HT1080 (cell line): ENCODE measurements at regions not wholly inside any gene's neighbourhood (a gene's known extent, or its start where the extent isn't known, plus 50 kb on each side); places are given as distances from the start of the nearest gene placed in this dataset.
A peak's percentile ranks its signal among the peaks of the same experiment; 100 is the strongest.
"Not testable (repeated sequence)": the region's sequence is repeated elsewhere in the genome, so short reads cannot be mapped to it uniquely, and the experiment has no call there.

Experiments used
- DNase-seq: peaks from one replicate; pipeline ENCODE4 v3.0.0-alpha.2; 2015; ENCODE audit warnings: low read depth

DNA sequence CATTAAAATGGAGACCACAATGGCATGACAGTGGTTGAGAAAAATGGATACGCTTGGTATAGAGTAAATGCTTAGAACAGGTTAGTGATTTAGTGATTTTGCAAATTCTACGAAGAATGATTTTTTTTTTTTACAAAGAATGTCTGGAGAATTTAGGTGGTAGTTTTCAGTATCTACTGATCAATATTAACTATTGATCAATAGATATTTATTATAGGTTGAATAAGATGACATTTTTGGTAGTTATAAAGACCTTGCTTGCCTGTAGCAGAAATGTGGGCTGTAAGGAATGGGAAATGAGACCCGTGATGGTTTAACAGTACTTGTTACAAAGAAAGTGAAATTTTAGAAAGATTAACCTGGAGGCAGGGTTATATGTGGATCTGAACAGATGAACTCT lies 137.5 kb downstream of the NR2F2 start:
- no peak for DNase-seq

DNA sequence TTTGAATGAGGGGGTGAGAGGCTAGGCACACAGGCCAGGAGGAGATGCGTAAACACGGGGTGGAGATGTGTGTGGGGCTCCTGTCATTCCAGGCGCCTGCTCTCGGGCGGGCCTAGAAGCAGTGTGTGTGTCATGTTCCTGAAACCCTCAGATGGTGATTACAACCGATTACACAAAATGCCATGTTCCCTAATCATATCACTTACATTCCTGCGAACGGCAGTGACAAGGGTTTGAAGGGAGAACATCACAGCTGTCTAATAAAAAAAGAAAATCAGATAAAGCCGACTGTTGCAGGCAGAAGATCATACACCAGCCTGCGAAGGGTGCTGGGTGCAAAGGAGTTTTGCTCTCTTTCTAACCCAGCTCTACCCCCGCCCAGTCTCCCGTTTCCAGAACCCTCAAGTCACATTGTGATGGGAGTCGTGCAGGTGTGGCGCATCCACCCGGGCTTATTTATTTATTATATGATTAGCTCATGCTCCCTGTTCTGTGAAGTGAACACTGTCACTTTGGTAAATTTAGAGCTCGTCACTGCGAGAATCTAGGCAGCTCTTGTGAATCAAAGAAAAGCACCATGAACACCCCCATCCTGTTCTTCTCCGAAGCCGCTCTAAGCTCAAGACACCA lies 140.3 kb downstream of the NR2F2 start:
- DNase-seq: no peak

DNA sequence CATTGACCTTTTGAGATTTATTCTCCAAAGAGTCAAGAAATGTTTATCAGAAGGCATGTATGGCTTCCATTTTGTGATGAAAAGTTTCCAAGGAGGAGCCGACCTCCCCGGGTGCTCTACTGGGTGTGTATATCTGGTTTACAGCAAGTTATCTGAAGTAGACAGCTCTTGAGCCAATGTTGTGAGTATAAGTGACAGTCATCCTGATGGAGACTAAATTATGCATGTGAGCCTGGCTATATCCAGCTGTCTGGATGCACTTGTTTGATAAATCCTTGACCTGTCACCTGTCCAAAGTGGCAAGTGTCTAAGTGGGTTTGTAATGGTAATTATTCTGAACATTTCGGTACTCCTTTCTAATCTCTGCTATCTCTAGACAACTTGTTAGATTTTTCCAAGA lies 142.2 kb downstream of the NR2F2 start:
- DNase-seq: no peak

DNA sequence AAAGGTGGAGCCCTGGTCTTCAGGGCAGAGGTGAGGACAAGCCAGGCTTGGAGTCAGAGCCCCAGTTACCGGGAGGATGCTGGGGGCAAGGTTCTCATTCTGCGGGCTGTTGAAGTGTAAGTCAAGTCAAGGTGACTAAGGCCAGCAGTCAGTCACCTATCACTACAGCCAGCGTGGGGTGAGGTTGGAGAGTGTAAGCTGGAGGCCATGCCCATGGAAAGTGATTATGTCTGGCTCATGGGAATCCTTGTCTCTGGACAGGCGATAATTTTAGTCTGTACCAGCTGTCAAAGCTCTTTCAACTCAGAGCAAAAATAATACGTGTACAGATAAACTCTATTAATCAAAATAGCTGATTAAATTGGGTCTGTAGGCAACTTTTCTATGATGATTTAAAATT lies 143.1 kb downstream of the NR2F2 start:
- DNase-seq: no peak

DNA sequence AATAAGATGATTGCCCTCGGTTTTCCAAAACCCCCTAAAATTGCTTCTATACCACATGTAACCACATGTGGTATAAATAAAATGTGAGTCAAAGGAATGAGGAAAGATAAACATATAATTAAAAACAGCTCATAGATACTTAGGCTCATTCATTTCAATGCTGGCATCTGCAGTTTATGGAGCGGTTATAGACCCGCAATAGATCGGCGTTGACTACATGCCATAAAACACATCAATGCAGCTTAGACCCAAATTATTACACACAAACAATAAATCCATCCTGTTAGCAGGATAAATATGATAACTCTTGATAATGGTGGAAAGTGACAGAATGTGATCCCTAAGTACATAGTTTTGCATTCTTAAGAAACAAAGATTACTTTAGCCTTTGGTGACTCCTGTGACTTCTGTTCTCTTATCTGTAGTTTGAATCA lies 143.7 kb downstream of the NR2F2 start:
- no peak for DNase-seq

DNA sequence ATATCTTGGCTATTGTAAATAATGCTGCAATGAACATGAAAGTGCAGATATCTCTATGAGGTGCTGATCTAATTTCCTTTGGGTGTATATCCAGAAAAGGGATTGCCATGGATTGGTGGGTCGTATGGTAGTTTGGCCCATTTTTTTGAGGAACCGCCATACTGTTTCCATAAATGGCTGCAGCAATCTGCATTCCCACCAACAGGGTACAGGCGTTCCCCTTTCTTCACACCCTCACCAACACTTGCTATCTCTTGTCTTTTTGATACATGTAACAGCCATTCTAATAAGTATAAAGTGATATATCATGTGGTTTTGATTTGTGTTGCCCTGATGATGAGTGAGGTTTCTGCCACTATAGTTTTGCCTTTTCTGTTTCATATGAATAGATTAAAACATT lies 146.7 kb downstream of the NR2F2 start:
- no peak for DNase-seq

DNA sequence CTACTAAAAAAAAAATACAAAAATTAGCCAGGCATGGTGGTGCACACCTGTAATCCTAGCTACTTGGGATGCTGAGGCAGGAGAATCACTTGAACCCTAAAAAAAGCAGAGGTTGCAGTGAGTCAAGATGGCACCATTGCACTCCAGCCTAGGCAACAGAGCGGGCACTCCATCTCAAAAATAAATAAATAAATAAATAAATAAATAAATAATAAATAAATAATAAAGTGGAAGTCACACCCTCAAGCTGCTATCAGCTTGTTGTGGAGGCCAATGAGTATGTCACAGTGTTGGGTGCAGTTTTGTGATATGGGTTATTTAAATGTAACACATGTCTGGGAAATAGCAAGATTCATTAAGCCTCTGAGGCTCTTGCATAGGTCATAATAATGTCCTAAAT lies 153.9 kb downstream of the NR2F2 start:
- not testable (repeated sequence) for DNase-seq

DNA sequence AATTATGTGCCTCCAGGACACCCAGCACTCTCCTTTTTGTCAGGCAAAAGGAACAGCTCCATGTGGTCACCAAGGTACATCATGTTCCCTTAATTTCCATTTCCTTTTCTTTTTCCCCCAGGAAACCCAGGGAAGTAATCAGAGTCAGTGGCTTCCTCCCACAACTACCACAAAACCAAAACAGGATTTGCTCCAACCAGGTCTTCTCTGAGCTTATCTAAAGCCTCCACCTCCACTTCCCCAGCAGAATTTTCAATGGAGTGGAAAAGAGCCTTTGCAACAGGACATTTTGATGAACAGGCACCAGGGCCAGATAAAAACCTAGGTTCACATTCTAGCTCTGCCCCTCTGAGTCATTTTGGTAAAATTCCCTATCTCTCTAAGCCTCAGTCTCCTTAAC lies 154.3 kb downstream of the NR2F2 start:
- DNase-seq: no peak

DNA sequence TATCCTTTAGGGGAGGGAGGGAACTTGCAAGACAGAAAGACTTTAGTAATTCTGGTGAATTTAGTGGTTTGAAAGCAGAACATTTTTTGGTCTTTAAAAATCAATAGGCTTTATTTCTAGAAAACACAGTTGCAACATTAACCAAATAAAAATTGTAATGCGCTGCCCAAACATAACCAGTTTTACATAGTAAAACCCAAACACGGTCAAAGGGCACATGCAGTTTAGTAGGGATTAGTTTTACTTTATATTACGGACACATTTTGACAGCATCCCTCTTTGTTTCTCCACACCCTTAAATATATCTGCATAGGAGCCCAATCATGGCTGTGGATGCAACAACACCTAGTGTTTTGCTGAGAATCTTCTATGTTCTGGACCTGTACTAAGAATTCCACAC lies 156.7 kb downstream of the NR2F2 start:
- no peak for DNase-seq

DNA sequence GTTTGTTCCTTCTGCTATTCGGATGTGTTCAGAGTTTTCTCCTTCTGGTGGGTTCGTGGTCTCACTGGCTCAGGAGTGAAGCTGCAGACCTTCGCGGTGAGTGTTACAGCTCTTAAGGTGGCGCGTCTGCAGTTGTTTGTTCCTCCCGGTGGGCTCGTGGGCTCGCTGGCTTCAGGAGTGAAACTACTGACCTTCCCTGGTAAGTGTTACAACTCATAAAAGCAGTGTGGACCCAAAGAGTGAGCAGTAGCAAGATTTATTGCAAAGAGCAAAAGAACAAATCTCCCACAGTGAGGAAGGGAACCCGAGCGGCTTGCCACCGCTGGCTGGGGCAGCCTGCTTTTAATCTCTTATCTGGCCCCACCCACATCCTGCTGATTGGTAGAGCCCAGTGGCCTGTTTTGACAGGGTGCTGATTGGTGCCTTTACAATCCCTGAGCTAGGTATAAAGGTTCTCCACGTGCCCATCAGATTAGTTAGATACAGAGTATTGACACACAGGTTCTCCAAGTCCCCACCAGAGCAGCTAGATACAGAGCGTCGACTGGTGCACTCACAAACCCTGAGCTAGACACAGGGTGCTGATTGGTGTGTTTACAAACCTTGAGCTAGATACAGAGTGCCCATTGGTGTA lies 160.7 kb downstream of the NR2F2 start:
- not testable (repeated sequence) for DNase-seq

DNA sequence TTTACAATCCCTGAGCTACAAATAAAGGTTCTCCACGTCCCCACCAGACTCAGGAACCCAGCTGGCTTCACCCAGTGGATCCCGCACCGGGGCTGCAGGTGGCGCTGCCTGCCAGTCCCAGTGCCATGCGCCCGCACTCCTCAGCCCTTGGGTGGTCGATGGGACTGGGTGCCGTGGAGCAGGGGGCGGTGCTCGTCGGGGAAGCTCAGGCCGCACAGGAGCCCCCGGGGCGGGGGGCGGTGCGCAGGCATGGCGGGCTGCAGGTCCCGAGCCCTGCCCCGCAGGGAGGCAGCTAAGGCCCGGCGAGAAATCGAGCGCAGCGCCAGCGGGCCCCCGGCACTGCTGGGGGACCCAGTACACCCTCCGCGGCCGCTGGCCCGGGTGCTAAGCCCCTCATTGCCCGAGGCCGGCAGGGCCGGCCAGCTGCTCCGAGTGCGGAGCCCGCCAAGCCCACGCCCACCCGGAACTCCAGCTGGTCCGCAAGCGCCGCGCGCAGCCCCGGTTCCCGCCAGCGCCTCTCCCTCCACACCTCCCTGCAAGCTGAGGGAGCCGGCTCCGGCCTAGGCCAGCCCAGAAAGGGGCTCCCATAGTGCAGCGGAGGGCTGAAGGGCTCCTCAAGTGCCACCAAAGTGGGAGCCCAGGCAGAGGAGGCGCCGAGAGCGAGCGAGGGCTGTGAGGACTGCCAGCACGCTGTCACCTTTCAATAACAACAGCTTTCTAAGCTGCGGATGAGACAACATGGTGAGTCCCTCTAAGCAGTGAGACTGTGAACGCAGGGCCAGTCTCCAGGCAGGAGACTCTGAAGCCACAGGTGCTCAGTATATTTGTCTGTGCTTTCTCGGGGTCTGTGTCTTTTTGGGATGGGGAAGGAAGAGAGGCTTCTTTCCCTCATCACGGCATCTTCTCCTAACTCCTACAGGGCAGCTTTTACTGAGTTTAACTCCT lies 161.5 kb downstream of the NR2F2 start:
- not testable (repeated sequence) for DNase-seq

DNA sequence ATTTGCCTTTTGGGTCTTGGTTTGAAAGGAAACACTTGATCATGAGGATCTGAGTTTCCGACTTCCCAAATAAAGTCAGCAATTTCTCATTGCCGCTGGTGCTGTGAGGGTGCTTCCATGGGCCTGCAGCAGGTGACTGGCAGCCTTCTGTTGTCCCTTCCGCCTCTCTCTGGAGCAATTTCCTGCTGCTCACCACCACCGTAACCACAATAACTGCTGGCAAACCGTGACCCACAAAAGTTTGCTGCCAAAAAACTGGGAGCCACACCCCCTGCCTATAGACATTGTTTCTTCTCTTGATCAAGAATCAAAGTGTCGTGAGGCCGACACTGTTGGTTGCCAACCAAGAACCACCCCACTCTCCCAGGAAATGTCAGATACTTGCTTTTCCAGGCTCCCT lies 164.0 kb downstream of the NR2F2 start:
- peak; percentile 75 for DNase-seq

DNA sequence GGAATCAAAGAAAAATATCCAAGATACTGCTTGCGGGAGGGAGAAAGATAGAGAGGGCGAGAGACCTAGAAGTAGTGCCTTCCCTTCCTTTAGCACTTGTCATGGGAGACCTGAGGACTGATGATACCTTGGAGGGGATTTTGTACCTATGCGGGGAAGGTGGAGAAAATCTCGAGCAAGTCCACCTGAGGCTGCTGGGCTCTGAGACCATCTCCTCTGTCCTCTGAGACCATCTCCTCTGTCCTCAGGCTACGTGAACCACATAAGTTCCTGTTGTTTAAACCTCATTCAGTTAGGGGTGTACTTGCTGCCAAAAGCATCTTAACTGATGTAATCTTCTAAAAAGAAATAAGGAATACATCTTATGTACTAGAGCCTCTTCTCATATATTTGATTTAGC lies 164.9 kb downstream of the NR2F2 start:
- DNase-seq: no peak

DNA sequence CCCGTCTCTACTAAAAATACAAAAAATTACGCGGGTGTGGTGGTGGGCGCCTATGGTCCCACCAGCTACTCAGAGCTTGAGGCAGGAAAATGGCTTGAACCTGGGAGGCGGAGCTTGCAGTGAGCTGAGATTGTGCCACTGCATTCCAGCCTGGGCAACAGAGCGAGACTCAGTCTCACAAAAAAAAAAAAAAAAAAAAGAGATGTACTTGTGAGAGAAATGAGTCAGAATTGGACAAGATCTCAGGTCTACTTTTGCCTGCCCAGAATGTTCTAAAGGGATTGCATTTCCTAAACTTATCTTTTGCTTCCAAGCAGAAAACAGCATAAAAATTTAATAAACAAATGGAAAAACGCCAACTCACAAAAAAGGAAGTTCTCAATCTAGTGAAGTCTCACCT lies 167.5 kb downstream of the NR2F2 start:
- DNase-seq: peak; percentile 39

DNA sequence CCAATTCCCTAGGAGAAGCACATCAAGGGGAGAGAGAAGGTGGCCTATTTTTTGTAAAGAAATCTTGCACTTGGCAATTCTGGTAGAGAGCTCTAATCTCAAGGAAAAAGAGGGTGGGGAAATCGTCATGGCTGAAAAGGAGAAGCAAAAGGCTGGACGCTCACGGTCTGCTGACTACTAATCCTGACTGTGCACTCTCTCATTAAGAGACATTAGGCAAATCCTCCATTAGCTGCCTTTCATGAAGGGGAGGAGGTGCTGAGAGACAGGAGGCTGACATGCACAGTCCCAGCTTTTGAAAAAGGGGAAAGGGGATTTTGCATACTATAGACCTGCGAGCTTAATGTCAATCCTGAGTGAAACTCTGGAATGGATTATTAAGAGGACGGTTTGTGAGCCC lies 170.0 kb downstream of the NR2F2 start:
- DNase-seq: no peak

DNA sequence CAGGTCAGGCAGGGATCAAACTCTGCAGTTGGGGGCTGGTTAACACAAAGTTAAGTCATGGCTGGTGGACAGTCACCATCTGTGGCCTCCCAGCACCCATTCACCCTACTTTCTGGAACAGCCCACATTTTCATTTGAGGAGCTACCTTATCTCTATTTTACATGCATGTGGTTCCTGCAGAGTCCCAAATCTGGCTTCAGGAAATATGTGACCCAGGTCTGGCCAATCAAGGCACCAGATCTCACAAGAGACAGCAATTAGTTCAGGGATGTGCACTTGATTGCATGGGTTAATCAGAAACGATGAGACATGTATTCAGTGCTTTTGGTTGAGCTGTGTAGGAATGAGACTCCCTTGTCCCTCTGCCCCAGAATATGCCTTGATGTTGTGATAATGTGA lies 170.9 kb downstream of the NR2F2 start:
- DNase-seq: no peak

DNA sequence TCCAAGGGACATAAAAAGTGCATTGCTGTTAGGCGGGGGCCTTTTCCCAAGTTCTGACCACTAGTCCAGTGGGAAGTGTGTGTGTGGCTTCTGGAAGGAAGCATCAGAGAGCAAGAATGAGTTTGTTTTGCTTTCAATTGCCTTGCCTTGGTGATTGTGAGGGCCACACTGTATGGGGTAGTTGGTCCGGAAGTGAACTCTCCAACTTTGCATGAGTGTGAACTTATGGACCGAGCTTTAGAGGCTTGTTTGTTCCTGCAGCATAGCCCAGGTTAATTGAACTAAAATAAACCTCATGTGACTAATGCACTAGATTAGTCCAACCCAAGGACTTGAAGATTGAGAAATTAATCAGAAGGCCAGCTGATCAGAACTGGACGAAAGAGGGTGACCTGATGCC lies 171.7 kb downstream of the NR2F2 start:
- DNase-seq: no peak

DNA sequence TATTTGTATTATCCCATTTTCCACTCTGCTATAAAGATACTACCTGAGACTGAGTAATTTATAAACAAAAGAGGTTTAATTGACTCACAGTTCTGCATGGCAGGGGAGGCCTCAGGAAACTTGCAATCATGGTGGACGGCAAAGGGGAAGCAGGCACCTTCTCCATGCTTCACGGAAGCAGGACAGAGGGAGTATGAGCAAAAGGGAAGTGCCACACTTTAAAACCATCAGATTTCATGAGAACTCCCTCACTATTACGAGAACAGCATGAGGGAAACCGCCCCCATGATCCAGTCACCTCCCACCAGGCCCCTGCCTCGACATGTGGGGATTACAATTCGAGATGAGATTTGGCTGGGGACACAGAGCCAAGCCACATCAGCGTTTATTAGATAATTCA lies 172.8 kb downstream of the NR2F2 start:
- no peak for DNase-seq

DNA sequence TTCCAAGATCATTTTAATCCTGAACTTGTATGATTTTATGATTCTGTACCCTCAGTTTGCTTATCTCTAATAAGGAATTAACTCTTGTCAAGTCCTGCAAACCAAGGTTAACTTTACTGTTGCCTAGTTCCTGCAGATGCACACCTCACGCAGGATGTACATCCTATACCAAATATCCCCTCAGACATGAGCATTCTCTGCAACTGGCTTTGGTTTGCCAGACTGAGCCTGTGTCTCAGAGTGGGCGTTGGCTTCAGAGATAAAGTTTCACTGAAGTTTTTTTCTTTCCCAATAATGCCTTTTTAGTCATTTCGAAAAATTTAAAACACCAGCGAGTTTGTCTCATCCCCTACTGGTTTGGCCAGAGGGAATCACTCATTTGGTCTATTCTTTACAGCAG lies 173.9 kb downstream of the NR2F2 start:
- DNase-seq: no peak

DNA sequence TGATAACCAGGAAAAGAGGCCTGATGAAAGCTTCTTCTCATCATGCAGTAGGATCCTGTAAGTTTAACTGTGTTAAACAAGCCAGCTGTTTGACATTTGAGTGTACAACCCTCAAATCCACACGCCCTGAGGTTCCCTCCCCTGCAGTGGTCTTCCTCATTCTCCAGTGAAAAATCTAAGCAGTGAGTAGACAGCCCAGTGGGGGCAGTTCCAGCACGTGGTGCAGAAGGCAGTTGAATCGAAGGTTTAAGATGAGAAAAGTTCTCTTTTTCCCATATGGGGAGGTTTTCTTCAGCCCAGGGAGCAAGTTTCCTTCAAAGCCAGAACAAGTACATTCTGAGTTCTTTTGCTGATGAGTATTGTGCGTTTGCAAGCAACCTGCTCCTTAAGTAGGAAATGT lies 174.5 kb downstream of the NR2F2 start:
- DNase-seq: no peak

DNA sequence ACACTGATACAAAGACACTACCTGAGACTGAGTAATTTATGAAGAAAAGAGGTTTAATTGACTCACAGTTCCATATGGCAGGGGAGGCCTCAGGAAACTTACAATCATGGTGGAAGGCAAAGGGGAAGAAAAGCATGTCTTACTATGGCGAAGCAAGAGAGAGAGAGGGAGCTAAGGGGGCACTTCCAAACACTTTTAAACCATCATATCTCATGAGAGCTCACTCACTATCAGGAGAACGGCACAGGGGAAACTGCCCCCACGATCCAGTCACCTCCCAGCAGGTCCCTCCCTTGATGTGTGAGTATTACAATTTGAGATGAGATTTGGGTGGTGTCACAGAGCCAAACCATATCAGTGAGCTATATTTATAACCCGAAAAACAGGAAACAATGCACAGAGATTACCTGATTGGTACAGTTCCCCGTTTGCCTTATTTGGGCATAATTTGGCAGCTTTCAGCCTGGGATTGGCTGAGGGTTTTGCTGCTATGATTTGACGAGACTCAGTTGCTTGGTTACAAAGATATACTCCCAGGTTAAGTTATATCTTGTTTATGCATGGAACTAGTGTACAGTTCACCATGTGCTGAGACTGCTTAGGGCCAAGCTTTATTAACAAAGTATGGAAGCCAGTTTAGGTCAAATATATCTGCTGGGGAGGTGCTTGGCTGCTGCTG lies 184.2 kb downstream of the NR2F2 start:
- no peak for DNase-seq

DNA sequence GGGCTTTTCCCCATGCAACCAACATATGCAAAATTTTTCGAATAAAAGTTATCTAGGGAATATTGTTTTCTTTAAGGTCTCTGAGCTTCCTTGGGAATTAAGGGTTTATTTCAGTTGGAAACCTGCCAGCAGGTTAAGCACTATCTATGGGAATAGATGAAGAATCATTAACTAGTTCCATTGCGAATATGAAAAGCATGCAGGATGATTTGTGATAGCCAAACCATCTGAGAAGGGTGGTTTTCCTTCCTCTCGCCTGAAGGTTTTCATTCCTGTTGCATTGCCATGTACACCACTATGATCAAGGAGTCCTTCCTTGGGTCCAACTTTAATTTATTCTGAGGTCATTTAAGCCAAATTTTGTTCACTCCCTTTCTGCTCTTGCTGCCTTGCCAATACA lies 184.9 kb downstream of the NR2F2 start:
- no peak for DNase-seq
